Astrocyte of the hippocampus (primary cell): ENCODE measurements at regions not wholly inside any gene's neighbourhood (a gene's known extent, or its start where the extent isn't known, plus 50 kb on each side); places are given as distances from the start of the nearest gene placed in this dataset.

Source experiments
- DNase-seq: peaks from one replicate; pipeline ENCODE4 v3.0.0; 2011; ENCODE audit warnings: low read depth, low spot score

DNA sequence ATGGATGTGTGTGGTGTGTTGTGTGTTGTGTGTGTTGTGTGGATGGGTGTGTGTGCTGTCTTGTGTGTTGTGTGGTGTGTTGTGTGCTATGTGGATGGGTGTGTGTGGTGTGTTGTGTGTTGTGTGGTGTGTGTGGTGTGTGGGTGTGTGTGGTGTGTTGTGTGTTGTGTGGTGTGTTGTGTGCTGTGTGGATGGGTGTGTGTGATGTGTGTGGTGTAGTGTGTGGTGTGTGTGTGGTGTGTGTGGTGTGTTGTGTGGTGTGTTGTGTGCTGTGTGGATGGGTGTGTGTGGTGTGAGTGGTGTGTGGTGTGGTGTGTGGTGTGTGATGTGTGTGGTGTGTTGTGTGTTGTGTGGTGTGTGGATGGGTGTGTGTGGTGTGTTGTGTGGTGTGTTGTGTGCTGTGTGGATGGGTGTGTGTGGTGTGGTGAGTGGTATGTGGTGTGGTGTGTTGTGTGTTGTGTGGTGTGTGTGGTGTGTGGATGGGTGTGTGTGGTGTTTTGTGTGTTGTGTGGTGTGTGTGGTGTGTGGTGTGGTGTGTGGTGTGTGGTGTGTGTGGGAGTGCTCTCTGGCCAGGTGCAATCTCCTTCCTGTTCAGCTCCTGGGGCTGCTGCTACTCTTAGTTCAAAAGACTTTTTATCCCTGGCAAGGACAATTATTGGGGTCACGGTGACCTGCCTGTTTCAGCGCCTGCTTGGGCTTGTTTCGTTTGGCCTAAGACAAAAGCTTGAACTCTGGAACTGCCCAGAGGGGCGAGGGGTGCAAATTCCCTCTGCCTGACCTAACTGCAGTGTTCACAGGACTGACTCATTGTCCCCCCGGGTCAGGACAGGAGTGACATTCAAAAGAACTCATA lies 101.1 kb downstream of the UBIAD1 start:
- DNase-seq = no peak

DNA sequence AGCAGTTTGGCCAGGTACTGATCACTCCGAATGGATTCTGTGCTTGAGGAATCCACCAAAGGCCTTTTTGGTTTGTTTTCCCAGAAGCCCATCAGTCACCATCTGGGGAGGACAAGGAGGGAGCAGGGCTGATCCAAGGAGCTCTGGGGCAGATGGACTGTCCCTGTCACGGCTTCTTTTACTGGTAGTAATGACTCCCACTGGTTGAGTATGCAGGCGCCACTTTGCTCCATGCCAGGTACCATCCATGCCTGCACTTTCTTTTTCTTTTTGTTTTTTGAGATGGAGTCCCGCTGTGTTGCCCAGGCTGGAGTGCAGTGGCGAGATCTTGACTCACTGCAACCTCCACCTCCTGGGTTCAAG lies 101.7 kb downstream of the UBIAD1 start:
- no peak for DNase-seq

DNA sequence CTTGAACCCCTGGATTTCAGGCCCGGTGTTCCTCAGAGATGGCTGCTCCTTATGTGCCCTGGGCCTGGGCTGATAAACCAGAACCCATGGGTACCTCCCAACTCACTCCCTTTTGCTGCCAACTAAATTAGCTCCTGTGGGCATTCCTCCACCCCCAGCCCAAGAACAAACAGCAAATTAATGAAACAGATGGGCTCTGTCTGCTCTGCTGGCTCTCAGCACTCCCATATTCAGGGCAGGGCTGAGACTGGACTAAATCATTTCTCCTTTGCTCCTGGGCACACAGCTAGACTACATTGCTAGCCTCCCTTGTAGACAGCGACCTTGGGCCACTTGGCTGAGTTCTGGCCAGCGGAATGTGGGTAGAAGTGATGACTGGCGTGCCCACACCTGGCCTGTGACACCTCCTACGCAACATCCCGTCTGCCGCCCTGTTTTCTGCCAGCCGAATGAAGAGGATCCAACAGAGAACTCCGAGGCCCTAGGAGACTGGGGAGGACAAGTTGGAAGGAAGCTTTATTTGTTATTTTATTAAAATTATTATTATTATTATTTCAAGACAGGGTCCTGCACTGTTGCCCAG lies 101.9 kb upstream of the DISP3 start:
- no peak for DNase-seq

DNA sequence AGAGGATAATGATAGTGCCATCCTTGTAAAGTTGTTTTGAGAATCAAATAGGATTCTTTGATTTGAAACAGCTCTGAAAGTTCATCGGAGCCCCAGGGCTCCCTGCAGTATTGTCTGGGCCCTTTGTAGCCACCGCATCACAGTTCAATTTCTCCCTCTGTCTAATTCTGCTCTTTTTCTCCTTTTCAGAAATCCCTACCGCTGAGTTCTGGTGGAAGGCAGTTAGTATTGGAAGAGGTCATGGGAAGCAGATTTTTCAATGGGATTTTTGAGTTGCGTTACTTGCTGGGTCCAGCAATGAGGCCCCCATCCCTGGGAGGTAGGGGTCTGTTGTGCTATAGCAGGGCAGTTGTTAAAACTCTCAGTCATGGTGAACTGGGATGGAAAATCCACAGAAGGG lies 101.0 kb upstream of the DISP3 start:
- no peak for DNase-seq

DNA sequence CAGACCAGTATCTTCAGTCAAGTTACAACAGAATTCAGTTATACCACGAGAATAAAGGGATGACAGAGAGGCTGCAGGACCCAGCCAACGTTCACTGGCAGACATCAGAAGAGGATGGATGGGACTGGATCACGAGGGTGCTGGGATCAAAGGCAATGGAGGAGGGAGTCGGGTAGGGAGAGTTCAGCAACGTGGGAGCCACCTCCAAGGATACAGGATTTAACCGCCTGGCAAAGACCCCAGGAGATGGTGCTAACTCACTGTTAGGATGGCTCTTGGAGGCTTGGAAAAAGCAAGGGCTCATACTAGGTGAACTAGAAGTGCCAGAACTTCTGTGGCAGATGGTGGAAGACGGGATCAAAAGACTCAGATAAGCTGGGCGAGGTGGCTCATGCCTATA lies 99.1 kb upstream of the DISP3 start:
- DNase-seq = no peak

DNA sequence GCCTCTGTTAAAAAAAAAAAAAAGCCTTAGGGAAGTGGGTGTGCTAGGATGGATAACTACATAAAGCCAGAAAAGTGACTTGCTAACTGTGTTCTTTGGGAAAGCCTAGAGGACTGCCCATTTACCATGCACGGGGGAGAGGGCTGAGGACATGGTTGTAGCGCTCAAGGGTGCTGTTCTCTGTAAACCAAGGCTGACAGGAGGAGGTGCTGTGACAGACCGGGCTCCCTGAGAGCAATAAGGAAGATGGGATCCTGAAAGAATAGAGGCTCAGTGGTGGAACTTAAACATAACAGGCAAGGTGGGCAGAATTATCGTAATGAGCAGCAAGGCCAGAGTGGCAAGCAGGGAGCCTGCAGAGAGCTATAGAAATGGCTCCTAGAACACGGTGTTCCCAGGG lies 98.5 kb upstream of the DISP3 start:
- DNase-seq = no peak

DNA sequence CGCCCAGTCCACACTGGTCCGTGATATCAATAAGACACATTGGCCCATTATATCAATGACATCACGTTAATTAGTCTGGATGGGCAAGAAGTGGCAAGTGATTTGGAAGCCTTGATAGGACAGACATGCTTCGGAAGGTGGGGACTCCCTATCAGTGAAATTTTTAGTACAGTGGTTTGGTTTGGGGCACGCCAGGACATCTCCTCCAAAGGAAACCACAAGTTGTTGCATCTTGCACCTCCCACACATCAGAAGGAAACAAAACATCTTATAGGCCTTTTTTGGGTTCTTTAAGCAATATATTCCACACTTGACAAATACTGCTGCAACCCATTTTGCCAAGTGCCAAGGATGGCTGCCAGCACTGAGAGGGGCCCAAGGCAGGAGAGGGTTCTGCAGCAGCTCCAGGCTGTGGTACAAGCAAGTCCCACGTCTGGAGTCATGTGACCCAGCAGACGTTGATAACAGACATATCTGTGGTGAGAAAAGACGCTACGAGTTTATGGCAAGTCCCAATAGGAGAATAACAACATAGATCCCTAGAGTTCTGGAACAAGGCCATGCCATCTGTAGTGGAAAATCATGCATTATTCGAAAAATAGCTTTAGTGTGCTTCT lies 95.3 kb upstream of the DISP3 start:
- DNase-seq = no peak

DNA sequence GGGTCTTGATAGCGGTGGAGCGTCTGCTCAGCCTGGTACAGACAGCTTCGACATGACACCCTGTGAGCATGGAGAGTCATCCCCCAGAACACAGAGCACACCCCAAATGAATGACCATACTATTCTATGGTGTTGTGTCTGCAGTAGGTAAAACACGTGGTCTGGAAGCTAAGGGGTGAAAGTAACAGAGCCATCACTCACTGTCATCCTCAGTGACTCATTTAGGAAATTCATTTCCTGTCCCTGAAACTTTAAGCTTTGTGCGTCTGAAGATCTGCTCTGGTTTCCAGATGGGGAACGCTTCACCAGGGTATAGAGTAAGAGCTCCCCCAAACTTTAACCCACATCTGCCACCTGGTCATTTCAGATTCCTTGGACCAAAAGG lies 94.8 kb upstream of the DISP3 start:
- no peak for DNase-seq

DNA sequence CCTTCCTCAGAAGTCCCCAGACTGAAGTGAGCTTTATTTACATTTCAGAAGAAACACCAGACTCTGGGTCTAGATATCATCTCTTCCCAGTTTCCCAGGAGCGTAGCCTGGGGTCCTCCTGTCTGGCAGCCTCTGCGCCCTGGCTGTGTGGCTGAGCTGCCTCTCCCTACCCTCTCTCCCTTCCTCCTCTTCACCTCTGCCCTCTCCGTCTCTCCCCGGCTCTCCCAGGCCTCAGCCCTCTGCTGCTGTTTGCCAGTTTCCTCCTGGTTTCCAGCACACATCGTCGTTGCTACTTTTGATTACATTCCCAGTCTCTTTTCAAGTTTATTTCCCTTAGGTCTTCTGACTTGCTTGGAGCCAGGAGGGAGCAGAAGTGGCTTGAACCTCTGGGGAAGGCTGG lies 91.1 kb upstream of the DISP3 start:
- DNase-seq = no peak

DNA sequence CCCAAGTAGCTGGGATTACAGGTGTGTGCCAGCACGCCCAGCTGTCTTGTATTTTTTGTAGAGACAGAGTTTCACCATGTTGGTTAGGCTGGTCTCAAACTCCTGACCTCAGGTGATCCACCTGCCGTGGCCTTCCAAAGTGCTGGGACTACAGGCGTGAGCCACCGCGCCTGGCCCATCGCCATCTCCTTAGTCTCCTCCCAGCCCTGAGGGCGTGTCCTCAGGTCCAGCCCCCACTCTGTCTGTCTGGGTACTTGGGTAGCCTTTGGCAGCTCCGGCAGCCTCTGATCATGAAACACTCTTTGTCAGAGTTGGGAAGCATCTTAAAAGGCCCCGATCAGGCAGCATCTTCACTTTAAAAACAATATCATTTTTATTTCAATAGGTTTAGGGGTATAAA lies 90.3 kb upstream of the DISP3 start:
- DNase-seq = no peak

DNA sequence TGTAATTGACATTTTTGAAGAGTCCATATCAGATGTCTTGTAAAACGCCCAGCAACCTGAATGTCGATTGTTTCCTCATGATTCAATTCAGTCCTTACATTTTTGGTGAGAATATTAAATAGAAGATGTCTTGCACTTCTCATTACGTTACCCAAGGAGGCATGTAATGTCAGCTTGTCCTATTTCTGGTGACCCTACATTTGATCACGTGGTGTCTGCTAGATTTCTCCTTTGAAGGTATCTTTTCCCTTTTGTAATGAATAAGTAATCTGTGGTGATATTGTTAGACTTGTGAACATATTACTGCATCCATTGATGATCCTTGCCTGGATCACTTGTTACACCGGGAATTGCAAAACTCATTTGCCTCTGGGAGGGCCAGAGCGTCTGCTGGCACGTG lies 87.6 kb upstream of the DISP3 start:
- no peak for DNase-seq

DNA sequence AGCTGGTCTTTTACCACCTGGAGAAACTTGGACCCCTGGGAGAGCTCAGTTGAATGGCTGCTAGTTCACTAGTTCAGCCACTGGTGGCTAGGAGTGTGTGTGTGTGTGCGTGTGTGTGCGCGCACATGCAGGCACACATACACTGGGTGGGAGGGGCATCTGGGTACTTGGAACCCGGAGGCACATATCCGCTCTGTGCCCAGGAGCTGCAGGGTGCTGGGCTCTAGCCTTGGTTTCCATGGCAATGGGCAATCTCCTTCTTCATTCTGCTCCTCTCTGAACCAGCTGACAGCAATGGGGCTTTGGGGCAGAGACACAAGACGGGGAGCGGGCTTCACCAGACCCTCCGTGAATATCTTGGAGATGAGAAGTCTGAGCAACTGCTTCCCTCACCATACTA lies 87.1 kb upstream of the DISP3 start:
- DNase-seq = no peak

DNA sequence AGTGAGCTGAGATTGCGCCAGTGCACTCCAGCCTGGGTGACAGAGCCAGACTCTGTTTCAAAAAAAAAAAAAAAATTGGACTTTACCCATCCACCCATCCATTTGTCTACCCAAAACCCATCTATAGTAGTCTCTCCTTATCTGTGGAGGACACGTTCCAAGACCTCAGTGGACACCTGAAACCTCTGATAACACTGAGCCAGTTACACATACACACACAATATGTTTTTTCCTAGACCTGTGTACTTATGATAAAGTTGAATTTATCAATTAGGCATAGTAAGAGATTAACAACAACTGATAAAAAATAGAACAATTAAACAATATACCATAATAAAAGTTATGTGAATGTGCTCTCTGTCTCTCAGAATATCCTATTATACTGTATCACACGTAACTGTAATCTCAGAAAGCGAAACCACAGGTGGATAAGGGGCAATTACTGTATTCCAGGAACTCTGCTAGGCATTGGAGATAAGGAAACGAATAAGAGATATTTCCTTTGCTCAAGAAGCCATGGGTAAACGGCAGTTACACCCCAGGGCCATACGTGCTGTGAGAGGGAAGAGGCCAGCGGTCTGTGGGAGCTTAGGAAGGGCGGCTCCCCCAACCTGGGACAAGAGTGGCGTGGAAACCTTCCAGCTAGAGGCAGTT lies 84.2 kb upstream of the DISP3 start:
- DNase-seq = no peak

DNA sequence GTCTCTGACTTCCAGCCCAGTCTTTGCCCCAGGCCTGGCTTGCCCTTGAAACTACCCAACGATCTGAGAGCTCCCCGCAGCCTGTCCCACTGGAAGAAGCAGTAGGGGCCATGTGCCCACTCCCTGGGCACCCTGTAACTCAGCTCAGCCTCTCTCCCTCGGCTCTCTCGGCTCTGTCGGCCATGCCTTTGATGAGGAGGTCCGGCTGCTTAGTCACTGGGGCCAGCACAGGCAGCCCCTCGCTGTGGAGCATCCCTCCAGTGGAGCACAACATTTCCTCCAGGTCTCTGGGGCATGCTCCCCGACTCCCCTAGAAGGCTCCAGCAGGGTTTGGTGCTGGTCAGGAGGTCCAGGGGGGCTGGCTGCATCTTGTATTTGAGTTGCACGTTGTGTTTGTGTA lies 83.3 kb upstream of the DISP3 start:
- no peak for DNase-seq

DNA sequence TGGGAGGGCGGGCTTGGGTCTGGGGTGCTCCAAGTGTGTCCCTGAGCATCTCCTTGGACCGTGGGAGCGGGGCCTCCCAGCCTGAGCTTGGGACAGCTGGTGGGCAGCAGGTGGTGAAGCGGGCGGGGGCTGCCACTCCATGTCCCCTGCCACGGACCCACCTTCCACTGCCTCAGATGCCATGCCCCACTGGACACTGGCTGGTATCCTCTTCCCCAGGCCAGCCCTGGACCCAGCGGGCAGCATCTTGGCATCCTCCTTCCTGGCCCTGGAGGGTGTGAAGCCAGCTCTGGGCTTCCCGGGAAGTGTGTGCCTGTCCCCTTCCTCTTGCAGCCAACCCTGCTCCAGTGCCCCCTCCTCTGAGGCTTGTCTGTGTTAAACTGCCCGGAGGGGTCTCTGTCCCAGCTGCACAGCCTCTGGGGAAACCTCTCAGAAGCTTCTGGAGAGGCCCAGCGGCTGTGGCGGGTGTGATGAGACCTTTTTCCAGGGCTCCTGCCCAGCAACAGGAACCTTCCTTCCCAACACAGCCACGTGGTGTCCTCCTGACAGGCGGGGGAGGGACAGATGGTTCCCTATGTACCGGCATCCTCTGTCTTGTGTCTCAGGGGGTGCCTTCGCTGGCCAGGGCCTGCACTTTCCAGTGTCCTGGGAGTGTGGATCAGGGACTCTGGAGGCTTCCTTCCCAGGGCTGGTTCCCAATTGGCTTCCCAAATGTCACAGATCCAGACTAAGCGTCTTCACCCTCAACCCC lies 81.6 kb upstream of the DISP3 start:
- DNase-seq = no peak

DNA sequence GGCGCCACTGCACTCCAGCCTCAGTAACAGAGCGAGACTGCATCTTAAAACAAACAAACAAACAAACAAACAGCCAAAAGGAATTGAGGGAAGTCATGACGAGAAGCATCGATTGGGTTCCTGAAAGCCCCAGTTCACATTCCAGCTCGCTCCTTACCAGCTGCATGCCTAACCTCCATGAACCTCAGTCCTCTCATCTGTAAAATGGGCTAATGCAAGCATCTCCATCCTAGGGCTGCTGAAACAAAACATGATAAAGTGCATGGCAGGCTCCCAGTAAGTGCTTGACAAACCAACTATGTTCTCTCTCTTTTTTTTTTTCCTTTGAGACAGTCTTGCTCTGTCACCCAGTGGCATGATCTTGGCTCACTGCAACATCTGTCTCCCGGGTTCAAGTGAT lies 79.7 kb upstream of the DISP3 start:
- no peak for DNase-seq

DNA sequence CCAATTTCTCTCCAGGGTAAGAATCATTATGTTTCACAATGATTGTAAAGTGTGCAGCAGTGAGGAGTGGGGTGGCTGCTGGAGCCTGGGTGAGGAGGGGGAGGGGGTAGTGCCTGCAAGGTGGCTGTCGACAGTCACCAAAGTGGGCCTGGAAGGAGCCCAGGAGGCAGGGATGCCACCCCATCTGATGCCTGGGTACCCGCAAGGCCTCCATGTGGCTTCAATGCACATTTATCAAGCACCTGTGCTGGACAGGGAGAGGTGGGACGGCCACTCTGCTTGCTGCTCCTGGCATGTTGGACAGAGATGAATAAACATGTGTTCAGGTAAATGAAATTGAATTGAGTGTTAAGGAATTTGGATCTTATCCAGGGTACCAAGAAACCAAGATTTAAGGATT lies 78.8 kb upstream of the DISP3 start:
- no peak for DNase-seq

DNA sequence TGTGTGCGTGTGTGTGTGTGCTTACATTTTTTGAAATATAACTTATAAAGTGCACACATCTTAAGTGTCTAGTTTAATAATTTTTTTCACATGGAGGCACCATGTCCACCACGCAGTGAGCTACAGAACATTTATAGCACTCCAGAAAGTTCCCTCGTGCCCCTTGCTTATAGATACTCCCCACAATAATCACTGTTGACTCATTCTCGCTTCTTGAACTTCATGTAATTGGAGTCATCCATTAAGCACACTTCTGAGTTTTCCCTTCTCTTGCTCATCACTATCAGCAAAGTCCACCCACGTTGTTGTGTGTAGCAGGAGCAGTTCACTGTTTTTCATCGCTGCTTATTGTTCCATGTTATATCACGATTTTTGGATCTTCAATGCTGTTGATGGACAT lies 78.4 kb upstream of the DISP3 start:
- DNase-seq = no peak

DNA sequence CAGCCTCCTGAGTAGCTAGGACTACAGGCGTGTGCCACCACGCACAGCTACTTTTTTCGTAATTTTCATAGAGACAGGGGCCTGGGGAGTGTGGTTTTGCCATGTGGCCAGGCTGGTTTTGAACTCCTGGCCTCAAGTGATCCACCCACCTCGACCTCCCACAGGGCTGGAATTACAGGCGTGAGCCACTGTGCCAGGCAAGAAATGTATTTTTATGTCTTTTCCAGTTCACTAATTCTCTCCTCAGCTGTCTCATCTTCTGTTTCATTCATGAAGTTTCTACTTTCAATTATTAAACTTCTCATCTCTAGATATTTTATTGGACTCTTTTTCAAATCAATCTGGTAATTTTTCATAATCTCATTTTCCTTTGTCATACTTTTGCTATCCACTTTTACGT lies 72.1 kb upstream of the DISP3 start:
- no peak for DNase-seq

DNA sequence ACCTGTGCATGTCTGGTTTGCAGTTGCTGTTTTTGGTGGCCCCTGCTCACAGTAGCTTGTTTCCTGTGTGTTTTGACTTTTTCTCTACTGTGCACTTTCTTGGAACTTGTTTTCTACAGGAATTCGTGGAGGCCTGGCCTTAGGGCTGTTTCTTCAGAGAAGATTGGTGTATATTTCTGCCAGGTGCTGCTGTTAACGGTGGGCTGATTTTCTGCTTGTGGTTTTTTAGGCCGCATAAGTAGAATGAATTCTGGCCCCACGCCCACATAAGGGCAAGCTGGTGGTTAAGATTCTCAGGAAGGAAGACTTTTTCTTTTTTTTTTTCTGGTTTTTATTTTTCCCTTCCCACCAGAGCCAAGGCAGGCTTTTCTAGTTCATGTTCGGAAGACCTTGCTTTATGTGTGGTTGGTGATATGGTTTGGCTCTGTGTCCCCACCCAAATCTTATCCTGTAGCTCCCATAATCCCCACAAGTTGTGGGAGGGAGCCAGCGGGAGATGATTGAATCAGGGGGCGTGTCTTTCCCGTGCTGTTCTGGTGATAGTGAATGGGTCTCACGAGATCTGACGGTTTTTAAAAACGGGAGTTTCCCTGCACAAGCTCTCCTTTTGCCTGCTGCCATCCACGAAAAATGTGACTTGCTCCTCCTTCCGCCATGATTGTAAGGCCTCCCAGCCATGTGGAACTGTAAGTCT lies 71.5 kb upstream of the DISP3 start:
- no peak for DNase-seq

DNA sequence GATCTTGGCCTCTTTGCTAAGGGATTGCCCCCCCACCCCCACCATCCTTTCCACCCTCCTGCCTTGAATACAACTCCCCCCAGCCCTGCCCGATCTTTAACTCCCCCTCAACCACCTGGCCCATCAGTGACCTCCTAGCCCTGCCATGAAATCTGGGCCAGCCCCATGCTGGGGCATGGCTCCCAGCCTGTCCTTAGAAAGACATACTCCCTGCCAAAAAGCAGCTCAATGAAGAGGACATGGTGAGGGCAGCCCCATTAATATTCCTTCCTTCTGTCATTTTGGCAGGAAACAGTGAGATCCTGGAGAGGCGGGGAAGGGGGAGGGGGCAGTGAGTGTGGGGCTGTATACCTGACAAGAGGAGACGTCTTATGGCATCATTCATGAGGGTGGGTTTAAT lies 66.8 kb upstream of the DISP3 start:
- no peak for DNase-seq

DNA sequence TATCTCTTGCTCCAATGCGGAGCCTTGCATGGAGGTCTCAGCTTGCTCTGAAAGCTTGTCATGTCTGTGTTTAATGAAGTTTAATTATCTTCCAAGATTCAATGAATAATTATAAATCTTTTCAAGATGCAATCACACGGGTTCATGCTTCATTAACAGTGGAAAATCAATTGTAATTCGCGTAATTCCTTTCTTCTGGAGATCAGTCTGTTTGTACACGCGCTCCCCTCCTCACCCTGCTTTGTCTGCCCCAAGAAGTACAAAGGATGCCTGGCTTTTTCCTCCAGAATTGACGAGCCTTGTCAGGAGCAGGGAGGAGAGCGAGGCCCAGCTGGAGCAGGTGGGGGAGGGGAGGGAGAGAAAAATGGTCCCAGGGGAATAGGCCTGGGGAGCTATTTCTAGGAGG lies 65.0 kb upstream of the DISP3 start:
- DNase-seq = no peak
